Tibial artery (tissue), 4 donors: ENCODE measurements at regions not wholly inside any gene's neighbourhood (a gene's known extent, or its start where the extent isn't known, plus 50 kb on each side); places are given as distances from the start of the nearest gene placed in this dataset.

ENCODE experiments used
- DNase-seq, 2 donors: peaks; one replicate each; pipeline ENCODE4 v3.0.0-alpha.2; 2019
- H3K27ac ChIP-seq, 2 donors: fragments of 200-600 bp; sonication (generic) in 1 of 2; 1 replicate in 1 of 2; 2 replicates in 1 of 2; pipeline ENCODE4 v1.5.1; 2018 to 2019; ENCODE audit warnings: mild to moderate bottlenecking in 1 of 2
- H3K27me3 ChIP-seq, 2 donors: fragments of 200-600 bp; sonication (generic) in 1 of 2; one replicate each; pipeline versions ENCODE4 v1.5.1 to v1.6.0; 2016 to 2019
- H3K36me3 ChIP-seq, 3 donors: fragments of 200-600 bp; sonication (generic) in 2 of 3; one replicate each; pipeline ENCODE4 v1.5.1; 2016 to 2019; ENCODE audit warnings: mild to moderate bottlenecking in 2 of 3
- H3K4me1 ChIP-seq, 4 donors: fragments of 200-600 bp; sonication (generic) in 2 of 4; 1 replicate in 3 of 4; 2 replicates in 1 of 4; pipeline ENCODE4 v1.5.1; 2016 to 2019
- H3K4me3 ChIP-seq, 2 donors: fragments of 200-600 bp; sonication (generic) in 1 of 2; 1 replicate in 1 of 2; 2 replicates in 1 of 2; pipeline ENCODE4 v1.5.1; 2018 to 2019; ENCODE audit warnings: mild to moderate bottlenecking in 2 of 2
- H3K9me3 ChIP-seq, 3 donors: fragments of 200-600 bp; sonication (generic) in 1 of 3; one replicate each; pipeline ENCODE4 v1.5.1; 2016 to 2019
- CTCF ChIP-seq, 2 experiments: fragments of 200-600 bp in 1 of 2; fragments of 450-650 bp in 1 of 2; IDR thresholded peaks; one replicate each; pipeline ENCODE4 v1.5.1; 2017 to 2019; ENCODE audit warnings: antibody characterized with exemption in 2 of 2, mild to moderate bottlenecking in 1 of 2, moderate library complexity in 1 of 2
- intact Hi-C: fragments of 100-400 bp; cut with DNase I; formaldehyde crosslinking; loops from one replicate; pipeline ENCODE4 v1.15.0; 2023; ENCODE audit warnings: low total_unique reads

GRCh38 chrX:38917954-38918353 is 116.7 kb downstream of the MID1IP1 start:
- Histone ChIP-seq H3K9me3 (no peaks in the 10 kb centered on the region), H3K4me3 (no peak overlapping the region), H3K27ac (no peak overlapping the region), H3K27me3 (no peaks in the 10 kb centered on the region), H3K36me3 (no peaks in the 10 kb centered on the region), H3K4me1 (peaks cover 0 to 14% (median 0%) of the 10 kb centered on the region in 4 donors)
- no peak for TF ChIP-seq CTCF (IDR thresholded peaks at IDR 0.05)
- intact Hi-C loops: no loop called here
- no peak for DNase-seq

- Histone ChIP-seq H3K9me3 (no peaks in the 10 kb centered on the region), H3K36me3 (no peaks in the 10 kb centered on the region), H3K4me1 (peaks cover 0 to 14% (median 0%) of the 10 kb centered on the region in 4 donors), H3K27me3 (no peaks in the 10 kb centered on the region), H3K27ac (no peak overlapping the region), H3K4me3 (no peak overlapping the region)
- no peak for TF ChIP-seq CTCF (IDR thresholded peaks at IDR 0.05)
- DNase-seq: no peak
- intact Hi-C loops: no loop called here
These were observed 117.9 kb downstream of the MID1IP1 start for GRCh38 chrX:38919202-38919601.

- peaks cover 0 to 14% (median 0%) of the 10 kb centered on the region in 4 donors for H3K4me1 ChIP-seq
- intact Hi-C loops: no loop called here
- H3K27me3 ChIP-seq: no peaks in the 10 kb centered on the region
- no peak for TF ChIP-seq CTCF (IDR thresholded peaks at IDR 0.05)
- no peak for DNase-seq
- H3K27ac ChIP-seq: no peak overlapping the region
- H3K9me3 ChIP-seq: no peaks in the 10 kb centered on the region
- H3K4me3 ChIP-seq: no peak overlapping the region
- no peaks in the 10 kb centered on the region for H3K36me3 ChIP-seq
These were observed 118.7 kb downstream of the MID1IP1 start for GRCh38 chrX:38919853-38920528.

GRCh38 chrX:38923451-38923969 is 122.3 kb downstream of the MID1IP1 start:
- intact Hi-C loops: no loop called here
- no peaks in the 10 kb centered on the region for H3K4me1 ChIP-seq
- no peaks in the 10 kb centered on the region for H3K36me3 ChIP-seq
- TF ChIP-seq CTCF (IDR thresholded peaks at IDR 0.05): no peak
- no peak overlapping the region for H3K4me3 ChIP-seq
- no peak for DNase-seq
- H3K9me3 ChIP-seq: no peaks in the 10 kb centered on the region
- no peak overlapping the region for H3K27ac ChIP-seq
- H3K27me3 ChIP-seq: no peaks in the 10 kb centered on the region

GRCh38 chrX:38927592-38927991 is 126.3 kb downstream of the MID1IP1 start:
- Histone ChIP-seq H3K27ac (no peak overlapping the region), H3K27me3 (no peaks in the 10 kb centered on the region)
- intact Hi-C loops: loop anchor here (5.0 kb wide), 1 partner anchor 120 kb away; no protein-coding TSS in a partner anchor

More at GRCh38 chrX:38927592-38927991, 126.3 kb downstream of the MID1IP1 start:
- Histone ChIP-seq H3K36me3 (no peaks in the 10 kb centered on the region), H3K9me3 (no peaks in the 10 kb centered on the region), H3K4me3 (no peak overlapping the region), H3K4me1 (peaks cover 0 to 11% (median 0%) of the 10 kb centered on the region in 4 donors)
- no peak for TF ChIP-seq CTCF (IDR thresholded peaks at IDR 0.05)
- DNase-seq: no peak
